NCI-H1048 (cell line): ENCODE measurements at regions not wholly inside any gene's neighbourhood (a gene's known extent, or its start where the extent isn't known, plus 50 kb on each side); places are given as distances from the start of the nearest gene placed in this dataset.

Experiments
- DNase-seq: peaks from one replicate; lab custom pipeline; 2025; lab: John Stamatoyannopoulos, UW

GRCh38 chr13:106172176-106172905 is 363.1 kb downstream of the EFNB2 start:
- no peak for DNase-seq

GRCh38 chr13:106163426-106163825 is 372.0 kb downstream of the EFNB2 start:
- no peak for DNase-seq

- DNase-seq, result no peak
Observed at GRCh38 chr13:106161146-106161545, 374.3 kb downstream of the EFNB2 start.

GRCh38 chr13:106159295-106160195 is 375.9 kb downstream of the EFNB2 start:
- DNase-seq, result no peak

GRCh38 chr13:106156468-106156867 is 379.0 kb downstream of the EFNB2 start:
- no peak for DNase-seq

- DNase-seq, result no peak
Observed at GRCh38 chr13:106155411-106155810, 380.1 kb downstream of the EFNB2 start.

- DNase-seq, result no peak
Observed at GRCh38 chr13:106153876-106154275, 381.6 kb downstream of the EFNB2 start.

DNA sequence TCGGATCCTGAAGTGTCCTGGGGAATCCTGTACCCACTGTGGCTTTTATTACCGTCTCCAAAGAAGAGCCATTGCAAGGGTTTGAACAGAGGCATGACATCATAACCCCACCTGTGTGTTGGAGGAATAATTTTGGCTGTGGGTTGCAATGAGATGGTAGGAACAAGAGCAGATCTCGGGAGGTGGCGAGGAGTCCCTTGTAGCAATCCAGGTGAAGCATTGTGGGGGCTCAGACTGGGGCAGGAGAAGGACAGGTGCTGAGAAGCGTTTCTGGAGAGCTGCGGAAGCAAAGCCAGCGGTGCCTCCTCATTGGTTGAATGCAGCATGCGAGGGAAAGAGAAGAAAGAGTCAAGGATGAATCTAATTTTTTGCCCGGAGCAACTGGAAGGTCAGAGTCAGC is 382.4 kb downstream of the EFNB2 start:
- DNase-seq, result no peak

GRCh38 chr13:106152047-106152446 is 383.4 kb downstream of the EFNB2 start:
- DNase-seq, result no peak

DNA sequence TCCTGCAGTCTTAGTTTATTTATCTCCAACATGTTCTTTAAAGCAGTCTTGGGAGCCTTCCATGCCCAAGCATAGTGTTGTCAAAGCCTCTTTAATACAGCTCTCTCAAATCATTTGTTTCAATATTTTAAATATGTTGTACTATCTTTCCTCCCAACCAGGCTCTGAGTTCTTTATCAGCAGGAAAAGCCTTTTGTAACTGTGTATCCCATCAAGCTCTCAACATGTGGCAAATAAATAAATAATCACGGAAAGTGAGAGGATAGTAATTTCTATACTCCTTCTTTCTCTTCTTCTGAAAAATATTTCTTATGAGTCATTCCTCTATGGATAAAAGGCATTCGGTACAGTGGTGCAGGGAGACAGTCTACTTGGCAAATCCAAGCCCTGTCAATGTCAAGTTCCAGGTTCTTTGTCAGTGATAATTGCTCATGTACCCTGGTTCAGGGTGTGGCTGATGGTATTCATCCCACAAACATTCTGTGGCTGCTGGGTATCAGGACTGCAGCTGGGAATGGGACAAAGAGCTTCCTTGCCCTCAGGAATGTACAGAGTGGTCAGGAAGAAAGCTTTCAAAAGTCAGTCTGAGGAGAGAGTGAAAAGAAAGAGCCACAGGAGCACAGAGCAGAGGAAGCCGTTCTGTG is 384.3 kb downstream of the EFNB2 start:
- DNase-seq, result no peak

DNA sequence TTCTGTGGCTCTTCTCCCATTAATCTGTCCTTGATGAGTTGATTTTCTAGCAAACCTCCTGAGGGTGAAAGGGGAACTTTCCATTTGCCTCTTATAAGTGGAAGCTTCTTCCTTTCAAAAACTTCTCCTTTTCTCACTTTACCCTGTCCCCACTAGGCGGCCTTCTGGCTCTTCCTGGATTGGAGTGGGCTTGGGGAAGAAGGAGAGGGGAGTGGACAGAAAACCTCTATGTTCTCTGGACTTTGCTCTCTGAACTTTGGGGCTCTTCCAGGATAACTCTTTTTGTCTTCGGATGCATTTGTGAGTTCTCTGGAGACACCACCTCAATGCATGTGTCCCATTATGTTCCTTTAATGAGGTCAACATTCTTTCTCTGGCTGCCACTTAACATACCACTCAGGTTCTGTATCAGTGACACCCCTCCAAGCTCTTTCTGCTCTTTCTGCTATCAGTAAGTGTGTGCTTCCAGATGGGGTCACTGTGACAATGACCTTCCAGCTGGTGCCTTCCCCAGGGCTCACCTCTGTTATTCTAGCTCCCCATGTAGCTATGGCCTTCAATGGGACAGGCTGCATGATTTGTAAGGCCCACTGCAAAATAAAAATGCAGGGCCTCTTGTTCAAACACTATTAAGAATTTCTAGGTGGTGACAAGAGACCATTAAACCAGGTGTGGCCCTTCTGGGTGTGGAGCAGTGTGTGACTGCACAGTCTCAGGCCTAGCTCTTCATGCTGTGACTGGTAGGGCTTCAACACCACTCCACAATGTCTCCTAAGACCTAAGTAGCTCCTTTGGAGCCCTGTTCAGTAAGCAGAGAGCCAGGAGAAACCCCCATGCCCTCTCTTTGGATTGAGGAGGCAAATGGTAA is 389.2 kb downstream of the EFNB2 start:
- DNase-seq, result no peak

GRCh38 chr13:106145070-106145469 is 390.4 kb downstream of the EFNB2 start:
- no peak for DNase-seq

DNA sequence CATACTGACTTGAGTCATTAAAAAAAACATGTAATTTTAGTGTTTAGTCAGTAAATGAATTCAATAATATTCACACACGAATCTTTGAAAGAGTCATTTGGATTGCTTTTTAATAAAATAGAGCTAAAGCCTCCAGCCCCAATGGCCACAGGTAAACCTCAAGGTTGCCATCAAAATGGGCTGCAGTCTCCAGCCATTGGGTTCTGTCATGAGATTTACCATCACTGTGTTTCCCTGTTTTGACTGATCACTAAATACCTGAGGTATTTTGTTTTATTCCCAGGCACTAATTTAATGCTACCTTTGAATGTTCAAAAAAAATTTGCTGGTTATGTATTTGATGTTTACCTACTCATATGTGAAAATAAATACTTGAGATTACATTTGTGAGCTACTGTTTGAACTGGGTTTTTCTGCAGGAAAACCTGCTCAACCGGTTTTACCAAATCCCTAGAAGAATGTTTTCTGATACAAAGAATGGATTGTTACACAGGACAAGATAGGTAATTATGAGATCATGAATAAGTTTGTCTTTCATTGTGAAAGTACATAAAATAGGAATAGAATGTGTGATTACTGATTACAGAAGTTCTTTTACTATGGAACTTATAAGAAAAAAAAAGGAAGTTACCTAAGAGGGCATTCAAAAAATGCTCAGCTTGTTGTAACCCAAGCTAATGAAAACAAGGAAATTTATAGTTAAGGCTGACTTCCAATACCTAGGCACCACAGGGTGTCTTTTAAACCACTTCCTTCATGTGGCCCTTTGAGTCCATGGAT is 391.3 kb downstream of the EFNB2 start:
- peak; percentile 60 for DNase-seq

GRCh38 chr13:106143392-106143791 is 392.1 kb downstream of the EFNB2 start:
- DNase-seq, result peak; percentile 47

DNA sequence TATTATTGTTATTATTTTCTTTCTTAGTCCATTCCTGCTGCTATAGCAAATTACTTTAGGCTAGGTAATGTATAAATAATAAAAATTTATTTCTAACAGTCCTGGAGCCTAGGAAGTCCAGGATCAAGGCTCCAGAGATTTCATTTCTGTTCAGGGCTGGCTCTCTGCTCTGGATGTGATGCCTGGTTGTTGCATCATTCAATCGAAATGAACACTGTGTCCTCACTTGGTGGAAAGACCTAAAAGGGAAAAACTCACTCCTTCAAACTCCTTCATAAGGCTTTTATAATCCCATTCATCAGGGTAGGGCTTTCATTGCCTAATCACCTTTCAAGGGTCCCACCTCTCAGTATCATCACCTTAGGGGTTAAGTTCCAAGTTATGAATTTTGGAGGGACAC is 395.0 kb downstream of the EFNB2 start:
- DNase-seq, result no peak

GRCh38 chr13:106139942-106140341 is 395.5 kb downstream of the EFNB2 start:
- no peak for DNase-seq

GRCh38 chr13:106139377-106139776 is 396.1 kb downstream of the EFNB2 start:
- DNase-seq, result no peak

GRCh38 chr13:106138620-106139019 is 396.8 kb downstream of the EFNB2 start:
- DNase-seq, result no peak

DNA sequence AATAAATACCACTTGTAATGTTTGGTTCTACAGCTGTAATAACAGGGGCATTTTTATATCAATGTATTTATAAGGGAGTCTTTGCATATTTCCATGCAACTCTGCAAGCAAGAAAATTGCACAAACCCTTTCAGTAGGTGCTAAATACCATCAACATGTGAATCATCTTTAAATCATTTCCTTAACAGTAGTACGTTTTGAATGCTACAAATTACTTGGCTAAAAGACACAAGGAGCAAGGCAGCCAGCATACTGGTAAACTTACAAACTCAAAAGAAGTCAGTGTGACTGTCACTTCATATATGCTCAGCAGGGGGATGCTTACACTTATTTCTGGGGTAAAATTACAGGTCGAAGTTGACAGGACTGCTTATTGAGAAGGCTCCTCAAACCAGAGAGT is 402.4 kb downstream of the EFNB2 start:
- DNase-seq, result no peak

DNA sequence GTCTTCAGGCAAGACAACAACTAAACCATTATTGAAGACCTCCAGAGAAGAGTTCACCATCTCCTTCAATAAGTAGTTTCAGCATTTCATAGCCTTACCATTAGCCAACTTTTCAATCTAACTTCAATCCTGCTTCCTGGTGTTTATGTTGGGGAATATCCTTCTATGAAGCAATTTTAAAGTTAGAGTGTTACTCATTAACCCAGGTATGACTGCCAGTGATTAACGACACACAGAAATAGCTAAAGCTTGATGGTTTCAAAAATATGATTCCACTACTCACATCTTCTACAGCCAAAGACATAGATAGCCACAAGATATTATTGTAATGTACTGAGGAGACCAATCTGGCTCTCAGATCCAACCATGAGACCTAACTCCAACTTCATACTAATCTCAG is 403.2 kb downstream of the EFNB2 start:
- no peak for DNase-seq

DNA sequence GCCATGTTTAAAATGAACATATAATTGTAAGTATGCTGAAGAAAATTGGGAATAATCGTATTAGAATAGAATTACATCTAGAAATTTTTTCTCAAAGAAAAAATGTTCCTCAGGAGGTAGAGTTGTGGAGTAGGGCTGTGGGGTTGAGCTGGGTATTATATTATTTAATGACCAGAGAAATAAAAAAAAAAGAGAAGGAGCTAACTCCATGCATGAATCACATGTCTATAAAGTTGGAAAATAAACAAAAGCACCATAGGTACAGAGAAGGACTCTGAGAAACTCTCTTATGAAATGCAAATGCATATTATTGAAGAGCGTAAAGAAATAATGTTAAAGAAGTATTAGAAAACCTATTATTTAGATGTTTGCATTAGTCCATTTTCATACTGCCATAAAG is 405.5 kb downstream of the EFNB2 start:
- no peak for DNase-seq
